BE2C (cell line): ENCODE measurements at regions not wholly inside any gene's neighbourhood (a gene's known extent, or its start where the extent isn't known, plus 50 kb on each side); places are given as distances from the start of the nearest gene placed in this dataset.

Experiments used
- DNase-seq: peaks from one replicate; pipeline ENCODE4 v3.0.0-alpha.2; 2020
- H3K27me3 ChIP-seq: fragments of 250-450 bp; sonication (Bioruptor Pico); 2 replicates; pipeline ENCODE4 v1.5.1; 2020; ENCODE audit warnings: mild to moderate bottlenecking
- H3K36me3 ChIP-seq: fragments of 250-450 bp; sonication (Bioruptor Pico); 2 replicates; pipeline ENCODE4 v1.5.1; 2020; ENCODE audit warnings: mild to moderate bottlenecking
- H3K4me1 ChIP-seq: fragments of 250-450 bp; sonication (Bioruptor Pico); 2 replicates; pipeline ENCODE4 v1.5.1; 2020
- H3K4me3 ChIP-seq: 2 replicates; pipeline ENCODE4 v1.5.1; 2011; ENCODE audit warnings: low read depth, low read length
- H3K9me3 ChIP-seq: fragments of 250-450 bp; sonication (Bioruptor Pico); 2 replicates; pipeline ENCODE4 v1.5.1; 2020
- CTCF ChIP-seq: IDR thresholded peaks from 2 replicates; pipeline ENCODE4 v1.5.1; 2012; ENCODE audit warnings: mild to moderate bottlenecking, low read depth, low read length

GRCh38 chr6:43846556-43846955 lies 76.5 kb downstream of the VEGFA start:
- no peak overlapping the region for H3K4me3 ChIP-seq
- no peaks in the 10 kb centered on the region for H3K9me3 ChIP-seq
- H3K27me3 ChIP-seq: no peaks in the 10 kb centered on the region
- no peak for DNase-seq
- no peak for TF ChIP-seq CTCF
- no peaks in the 10 kb centered on the region for H3K36me3 ChIP-seq
- no peaks in the 10 kb centered on the region for H3K4me1 ChIP-seq

DNA sequence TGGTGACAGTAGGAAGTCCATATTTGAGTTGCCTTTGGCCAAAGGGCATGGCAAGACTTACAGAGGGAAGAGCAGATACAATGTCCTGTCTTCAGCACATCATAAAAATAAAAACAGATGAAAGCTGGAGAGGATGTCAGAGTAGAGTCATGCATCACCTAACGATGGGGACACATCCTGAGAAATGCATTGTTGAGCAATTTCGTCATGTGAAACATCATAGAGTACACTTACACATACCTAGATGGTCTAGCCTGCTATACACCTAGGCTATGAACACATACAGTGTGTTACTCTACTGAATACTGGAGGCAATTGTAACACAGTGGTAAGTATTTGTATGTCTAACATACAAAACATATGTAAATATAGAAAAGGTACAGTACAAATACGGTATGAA lies 75.6 kb downstream of the VEGFA start:
- Histone ChIP-seq H3K9me3 (no peaks in the 10 kb centered on the region), H3K36me3 (no peaks in the 10 kb centered on the region), H3K27me3 (no peaks in the 10 kb centered on the region), H3K4me1 (no peaks in the 10 kb centered on the region; the same call in none of the 2 replicates), H3K4me3 (no peak overlapping the region)
- DNase-seq: no peak
- TF ChIP-seq CTCF: no peak

DNA sequence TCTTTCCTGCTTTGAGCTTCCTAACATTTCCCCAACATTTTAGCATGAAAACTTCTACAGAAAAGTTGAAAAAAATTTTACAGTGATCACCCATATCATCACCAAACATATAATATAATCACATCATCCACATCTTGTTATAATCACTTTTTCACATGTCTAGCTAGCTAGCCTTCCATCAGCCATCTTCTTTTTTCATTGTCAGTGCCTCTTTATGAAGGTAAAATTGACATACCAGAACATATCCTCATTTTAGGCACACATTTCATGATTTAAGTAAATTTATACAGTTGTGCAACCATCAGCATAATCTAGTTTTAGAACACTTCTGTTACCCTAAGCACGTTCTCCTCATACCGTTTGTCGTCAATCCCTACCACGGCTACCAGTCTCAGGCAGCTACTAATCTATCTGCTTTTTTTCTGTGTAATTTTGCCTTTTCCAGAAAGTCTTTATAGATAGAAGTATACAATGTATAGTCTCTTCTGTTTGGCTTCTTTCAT lies 73.7 kb downstream of the VEGFA start:
- Histone ChIP-seq H3K4me1 (peaks cover 3% of the 10 kb centered on the region), H3K27me3 (no peaks in the 10 kb centered on the region), H3K4me3 (no peak overlapping the region), H3K9me3 (no peaks in the 10 kb centered on the region), H3K36me3 (no peaks in the 10 kb centered on the region)
- no peak for TF ChIP-seq CTCF
- DNase-seq: no peak

GRCh38 chr6:43843097-43843645 lies 73.2 kb downstream of the VEGFA start:
- Histone ChIP-seq H3K27me3 (no peaks in the 10 kb centered on the region), H3K9me3 (no peaks in the 10 kb centered on the region), H3K4me3 (no peak overlapping the region), H3K36me3 (no peaks in the 10 kb centered on the region), H3K4me1 (peaks cover 8% of the 10 kb centered on the region)
- no peak for TF ChIP-seq CTCF
- DNase-seq: no peak

DNA sequence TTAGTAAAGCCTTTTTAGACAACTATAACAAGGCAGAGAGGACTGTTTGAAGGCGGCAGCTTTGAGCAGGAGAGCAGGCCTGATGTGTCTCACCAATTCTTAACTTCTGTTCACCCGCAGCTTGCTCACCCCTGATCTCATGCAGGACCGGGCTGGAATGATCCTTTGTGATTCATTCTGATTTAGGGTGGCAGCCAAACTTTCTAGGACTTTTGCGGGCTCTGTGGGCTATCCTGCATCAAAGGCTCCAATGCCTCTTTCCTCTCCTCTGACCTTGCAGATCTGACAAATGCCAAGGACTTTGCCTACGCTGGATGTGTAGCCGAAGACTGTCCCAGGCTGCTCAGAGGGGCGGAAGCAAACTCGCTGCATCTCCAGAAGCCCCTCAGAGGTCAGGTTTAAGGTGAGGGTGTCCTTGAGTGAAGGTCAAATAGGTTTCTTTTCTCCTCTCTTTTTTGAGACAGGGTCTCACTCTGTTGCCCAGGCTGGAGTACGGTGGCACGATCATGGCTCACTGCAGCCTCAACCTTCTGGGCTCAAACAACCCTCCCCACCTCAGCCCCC lies 72.3 kb downstream of the VEGFA start:
- Histone ChIP-seq H3K4me1 (peaks cover 14% of the 10 kb centered on the region), H3K4me3 (no peak overlapping the region), H3K9me3 (no peaks in the 10 kb centered on the region), H3K27me3 (no peaks in the 10 kb centered on the region), H3K36me3 (no peaks in the 10 kb centered on the region)
- no peak for TF ChIP-seq CTCF
- DNase-seq: no peak

GRCh38 chr6:43840490-43841218 lies 70.6 kb downstream of the VEGFA start:
- Histone ChIP-seq H3K27me3 (no peaks in the 10 kb centered on the region), H3K36me3 (no peaks in the 10 kb centered on the region), H3K4me1 (peaks cover 27% of the 10 kb centered on the region), H3K9me3 (no peaks in the 10 kb centered on the region), H3K4me3 (no peak overlapping the region)
- no peak for DNase-seq
- no peak for TF ChIP-seq CTCF
